ENCODE measurements at regions not wholly inside any gene's neighbourhood (a gene's known extent, or its start where the extent isn't known, plus 50 kb on each side); places are given as distances from the start of the nearest gene placed in this dataset.
"Not testable (repeated sequence)": the region's sequence is repeated elsewhere in the genome, so short reads cannot be mapped to it uniquely, and the experiment has no call there.

DNA sequence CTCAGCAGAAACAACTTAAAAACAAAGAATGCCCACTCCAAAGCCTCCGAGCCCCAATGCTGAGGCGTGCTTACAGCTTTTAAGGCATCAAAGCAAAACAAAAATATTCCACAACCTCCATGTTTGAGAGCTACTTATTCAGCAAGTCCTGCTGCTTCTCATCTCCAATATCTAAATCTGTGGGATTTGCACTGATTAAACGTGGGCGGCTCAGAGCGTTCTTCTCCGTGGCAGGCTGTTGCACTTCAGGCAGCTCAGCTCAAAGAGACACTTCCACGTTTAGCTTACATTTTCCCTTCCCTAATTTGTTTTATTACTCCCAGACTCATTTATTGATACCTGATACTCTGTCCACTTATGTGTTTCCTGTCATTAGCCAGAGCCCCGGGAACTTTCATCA is 282.6 kb upstream of the MCTP2 start:
- no peak for DNase-seq (ENCODE audit: low read depth in 2 of 2)

DNA sequence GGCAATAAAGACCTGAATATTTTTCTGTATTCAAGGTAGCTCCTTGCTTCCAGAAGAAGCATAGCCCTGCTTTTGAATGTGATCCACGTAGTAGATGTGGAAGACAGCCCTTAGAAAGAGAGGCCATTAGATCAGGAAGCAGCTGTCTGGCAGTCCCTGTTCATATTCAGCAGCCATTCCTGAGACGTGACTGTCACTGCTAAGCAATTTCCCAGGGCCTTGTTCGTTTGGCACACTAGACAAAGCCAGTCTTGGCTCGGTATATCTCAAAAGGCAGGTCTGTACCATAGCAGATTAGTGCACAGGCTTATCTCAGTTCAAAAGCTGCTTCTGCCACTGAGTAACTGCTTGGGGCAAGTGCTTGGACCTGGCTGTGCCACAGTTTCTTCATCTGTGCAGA is 287.8 kb upstream of the MCTP2 start:
- DNase-seq (ENCODE audit: low read depth in 2 of 2) = no peak

- no peak for DNase-seq (ENCODE audit: low read depth in 2 of 2)
Observed at GRCh38 chr15:93942269-93942694, 289.1 kb upstream of the MCTP2 start.

GRCh38 chr15:93941697-93942096 is 289.7 kb upstream of the MCTP2 start:
- DNase-seq (ENCODE audit: low read depth in 2 of 2) = no peak

DNA sequence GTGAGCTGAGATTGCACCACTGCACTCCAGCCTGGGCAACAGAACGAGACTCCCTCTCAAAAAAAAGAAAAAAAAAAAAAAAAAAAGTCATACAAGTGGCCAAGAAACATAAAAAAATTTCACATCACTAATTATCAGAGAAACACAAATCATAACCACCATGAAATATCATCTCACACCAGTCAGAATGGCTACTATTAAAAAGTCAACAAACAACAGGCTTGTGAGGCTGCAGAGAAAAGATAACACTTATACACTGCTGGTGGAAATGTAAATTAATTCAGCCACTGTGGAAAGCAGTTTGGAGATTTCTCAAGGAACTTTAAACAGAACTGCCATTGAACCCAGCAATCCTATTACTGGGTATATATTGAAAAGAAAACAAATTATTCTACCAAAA is 291.1 kb upstream of the MCTP2 start:
- no peak for DNase-seq (ENCODE audit: low read depth in 2 of 2)

- DNase-seq (ENCODE audit: low read depth in 2 of 2) = no peak
Observed at GRCh38 chr15:93932164-93932776, 299.1 kb upstream of the MCTP2 start.

GRCh38 chr15:93929375-93930094 is 301.8 kb upstream of the MCTP2 start:
- no peak for DNase-seq (ENCODE audit: low read depth in 2 of 2)

DNA sequence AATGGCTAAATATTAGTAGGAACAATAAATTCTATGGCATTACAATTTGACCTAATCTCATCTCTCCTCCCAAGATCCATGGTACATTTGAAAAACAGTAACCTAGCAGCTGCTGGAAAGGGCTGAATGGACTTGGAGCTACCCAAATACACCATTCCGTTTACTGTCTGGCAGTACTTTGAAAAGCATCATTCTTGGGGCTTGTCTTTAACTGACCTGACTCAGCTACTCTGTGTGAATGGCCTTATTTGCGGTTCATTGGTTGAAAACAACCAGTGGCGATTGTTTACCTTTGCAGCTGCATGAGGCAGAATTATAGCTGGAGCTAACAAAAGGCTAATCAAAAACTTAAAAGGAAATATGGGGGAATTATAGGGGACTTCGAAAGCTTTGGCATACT is 311.2 kb upstream of the MCTP2 start:
- no peak for DNase-seq (ENCODE audit: low read depth in 2 of 2)

DNA sequence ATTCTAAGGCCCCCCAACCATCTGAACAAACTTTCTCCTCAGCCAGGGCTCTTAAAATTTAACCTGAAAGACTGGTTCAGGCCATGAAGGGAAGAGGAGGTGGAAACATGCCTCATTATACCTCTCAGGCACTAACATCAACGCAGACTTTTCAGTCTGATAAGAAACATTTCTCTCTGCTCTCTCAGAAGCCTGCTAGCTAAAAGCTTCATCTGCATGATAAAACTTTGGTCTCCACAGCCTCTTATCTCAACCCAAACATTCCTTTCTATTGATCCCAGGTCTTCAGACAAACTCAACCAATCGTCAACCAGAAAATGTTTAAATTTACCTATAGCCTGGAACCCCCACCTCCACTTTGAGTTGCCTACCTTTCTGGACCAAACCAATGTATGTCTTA is 312.6 kb upstream of the MCTP2 start:
- DNase-seq (ENCODE audit: low read depth in 2 of 2) = not testable (repeated sequence)

GRCh38 chr15:93917181-93917580 is 314.2 kb upstream of the MCTP2 start:
- DNase-seq (ENCODE audit: low read depth in 2 of 2) = no peak

GRCh38 chr15:93913871-93914270 is 317.5 kb upstream of the MCTP2 start:
- DNase-seq (ENCODE audit: low read depth in 2 of 2) = no peak

- DNase-seq (ENCODE audit: low read depth in 2 of 2) = no peak
Observed at GRCh38 chr15:93913310-93913709, 318.1 kb upstream of the MCTP2 start.

- DNase-seq (ENCODE audit: low read depth in 2 of 2) = no peak
Observed at GRCh38 chr15:93900476-93901400, 330.6 kb upstream of the MCTP2 start.

GRCh38 chr15:93899817-93900216 is 331.5 kb upstream of the MCTP2 start:
- no peak for DNase-seq (ENCODE audit: low read depth in 2 of 2)

- DNase-seq (ENCODE audit: low read depth in 2 of 2) = no peak
Observed at GRCh38 chr15:93897377-93897776, 334.0 kb upstream of the MCTP2 start.

DNA sequence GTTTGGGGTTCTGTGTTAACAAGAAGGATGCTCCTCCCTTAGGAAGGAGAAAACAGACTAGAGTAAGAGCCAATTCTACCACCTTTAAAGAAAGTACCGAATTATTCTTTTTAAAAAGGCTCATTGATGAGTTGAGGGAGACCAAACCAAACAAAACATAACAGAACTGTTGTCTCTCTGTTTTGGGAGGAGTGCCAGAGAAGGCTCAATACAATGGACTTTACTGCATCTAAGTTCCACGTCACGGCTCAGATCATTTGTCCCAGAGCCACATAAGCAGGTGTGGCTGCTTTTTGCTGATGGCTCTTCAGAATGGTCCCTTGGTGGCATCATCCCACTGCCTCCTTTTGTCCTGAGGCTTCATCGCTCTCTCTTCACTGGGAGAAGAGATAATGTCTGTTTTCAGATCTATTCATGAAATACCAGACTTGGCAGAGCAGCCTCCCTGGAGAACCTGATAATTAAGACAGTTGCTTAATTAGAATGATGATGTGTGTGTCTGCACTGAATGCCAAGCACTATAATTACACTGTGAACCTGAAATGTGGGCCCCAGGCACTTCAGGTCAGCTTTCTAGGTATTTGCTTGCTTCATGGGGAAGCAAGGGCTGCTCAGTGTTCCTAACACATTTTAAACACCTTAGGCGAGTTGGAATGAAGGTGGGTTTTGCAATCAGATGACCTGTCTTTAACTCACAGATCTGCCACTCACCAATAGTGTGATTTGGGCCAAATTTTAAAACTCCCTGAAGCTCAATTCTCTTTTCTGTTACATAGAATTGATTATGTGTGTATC is 335.2 kb upstream of the MCTP2 start:
- DNase-seq (ENCODE audit: low read depth in 2 of 2) = no peak

- DNase-seq (ENCODE audit: low read depth in 2 of 2) = no peak
Observed at GRCh38 chr15:93894438-93895036, 336.8 kb upstream of the MCTP2 start.

GRCh38 chr15:93887151-93887550 is 344.2 kb upstream of the MCTP2 start:
- no peak for DNase-seq (ENCODE audit: low read depth in 2 of 2)

DNA sequence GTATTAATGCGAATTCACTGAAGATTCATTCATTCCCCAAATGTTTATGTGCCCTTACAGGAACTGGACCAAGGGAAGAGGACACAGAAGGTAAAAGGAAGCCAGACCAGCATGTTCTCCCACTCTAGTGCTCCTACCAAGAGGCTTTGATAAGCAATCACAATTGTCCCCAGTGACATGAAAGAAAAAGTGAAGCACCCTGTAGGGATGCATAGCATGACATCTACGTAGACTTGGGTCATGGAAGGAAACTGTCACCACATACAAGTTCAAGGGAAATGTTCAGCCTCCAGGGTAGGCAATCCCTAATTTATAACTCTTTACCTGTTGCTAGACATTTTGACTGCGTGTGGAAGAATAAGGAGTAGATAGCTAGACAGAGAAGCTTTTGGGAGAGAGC is 348.6 kb upstream of the MCTP2 start:
- no peak for DNase-seq (ENCODE audit: low read depth in 2 of 2)

- DNase-seq (ENCODE audit: low read depth in 2 of 2) = no peak
Observed at GRCh38 chr15:93882141-93882540, 349.2 kb upstream of the MCTP2 start.

DNA sequence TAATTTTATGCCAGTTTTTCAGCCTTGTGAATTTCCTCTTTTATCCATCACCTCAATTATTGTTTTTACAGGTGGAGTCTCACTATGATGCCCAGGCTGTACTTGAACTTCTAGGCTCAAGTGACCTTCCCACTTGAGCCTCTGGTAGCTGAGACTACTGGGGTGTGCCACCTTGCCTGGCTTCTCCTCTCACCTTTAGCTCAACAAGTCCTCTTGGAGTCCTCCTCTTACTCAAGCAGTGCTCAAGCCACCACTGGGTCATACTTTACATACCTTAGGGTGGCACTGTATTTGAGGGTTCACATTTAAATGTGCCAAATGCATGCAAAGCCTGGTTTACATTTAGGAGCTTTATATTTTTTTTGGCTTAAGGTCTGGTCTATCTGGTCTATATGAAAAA is 350.1 kb upstream of the MCTP2 start:
- DNase-seq (ENCODE audit: low read depth in 2 of 2) = no peak
